G401 (cell line): ENCODE measurements at regions not wholly inside any gene's neighbourhood (a gene's known extent, or its start where the extent isn't known, plus 50 kb on each side); places are given as distances from the start of the nearest gene placed in this dataset.

Experiments
- DNase-seq: peaks from one replicate; pipeline ENCODE4 v3.0.0-alpha.2; 2015; ENCODE audit warnings: low spot score
- in situ Hi-C: cut with HindIII; loops from 2 replicates; pipeline ENCODE4 v1.10.0; 2016; ENCODE audit warnings: low sequenced_read_pairs, mixed read lengths

GRCh38 chr10:120392671-120393079, 64.4 kb upstream of the PLPP4 start:
- in situ Hi-C loops: no loop called here
- DNase-seq: no peak

DNA sequence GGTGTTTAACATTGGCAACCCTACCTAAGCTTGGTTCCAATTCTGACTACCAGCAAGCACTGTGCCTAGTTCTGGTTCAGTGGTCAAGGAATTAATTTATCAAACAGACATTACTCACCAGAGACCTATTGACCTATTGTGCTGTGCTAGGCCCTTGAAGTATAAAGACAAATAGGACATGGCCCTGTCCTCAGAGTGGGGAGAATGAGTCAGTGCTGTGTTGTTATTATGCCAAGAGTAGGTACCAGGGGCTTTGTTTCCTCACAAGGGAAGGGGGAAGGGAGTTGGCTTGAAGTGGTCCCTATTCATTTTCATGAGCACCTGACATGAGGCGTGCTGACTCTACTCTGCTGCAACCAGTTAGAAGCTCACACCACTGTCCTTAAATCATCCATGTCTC, 62.6 kb upstream of the PLPP4 start:
- in situ Hi-C loops: no loop called here
- no peak for DNase-seq

DNA sequence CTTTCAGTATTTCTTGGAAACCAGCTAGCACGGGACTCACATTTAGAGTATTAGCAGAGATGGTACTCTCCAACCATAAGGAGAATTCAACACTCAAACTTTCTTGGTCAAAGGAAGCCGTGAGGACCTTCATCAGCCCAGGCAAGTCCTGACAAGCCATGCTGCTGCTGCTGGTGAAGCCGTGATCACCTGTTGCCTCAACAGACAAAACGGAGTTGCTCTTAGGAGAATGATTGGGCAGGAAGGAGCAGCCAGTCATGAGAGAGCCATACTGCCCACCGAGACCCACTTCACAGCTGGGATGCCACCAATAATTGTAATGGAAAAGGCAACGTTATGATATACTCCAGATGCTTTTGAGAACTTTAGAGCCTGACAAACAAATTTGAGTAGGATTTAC, 60.8 kb upstream of the PLPP4 start:
- no peak for DNase-seq
- in situ Hi-C loops: no loop called here

DNA sequence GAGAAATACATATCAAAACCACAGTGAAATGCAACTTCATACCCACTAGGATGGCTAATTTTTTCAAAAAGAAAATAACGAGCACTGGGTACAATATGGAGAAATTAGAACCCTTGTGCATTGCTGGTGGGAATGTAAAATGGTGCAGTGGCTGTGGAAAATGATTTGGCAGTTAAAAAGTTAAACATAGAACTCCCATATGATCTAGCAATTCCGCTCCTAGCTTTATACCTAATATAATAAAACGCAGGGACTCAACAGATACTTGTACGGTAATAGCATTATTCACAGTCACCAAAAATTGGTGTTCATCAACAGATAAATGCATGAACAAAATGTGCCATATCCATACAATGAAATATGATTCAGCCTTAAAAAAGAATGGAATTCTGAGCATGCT, 58.8 kb upstream of the PLPP4 start:
- in situ Hi-C loops: no loop called here

GRCh38 chr10:120400601-120401000, 56.4 kb upstream of the PLPP4 start:
- in situ Hi-C loops: no loop called here

More for the DNA sequence above, 58.8 kb upstream of the PLPP4 start:
- no peak for DNase-seq

GRCh38 chr10:120402147-120402766, 54.8 kb upstream of the PLPP4 start:
- no peak for DNase-seq
- in situ Hi-C loops: no loop called here

More at GRCh38 chr10:120400601-120401000, 56.4 kb upstream of the PLPP4 start:
- no peak for DNase-seq

DNA sequence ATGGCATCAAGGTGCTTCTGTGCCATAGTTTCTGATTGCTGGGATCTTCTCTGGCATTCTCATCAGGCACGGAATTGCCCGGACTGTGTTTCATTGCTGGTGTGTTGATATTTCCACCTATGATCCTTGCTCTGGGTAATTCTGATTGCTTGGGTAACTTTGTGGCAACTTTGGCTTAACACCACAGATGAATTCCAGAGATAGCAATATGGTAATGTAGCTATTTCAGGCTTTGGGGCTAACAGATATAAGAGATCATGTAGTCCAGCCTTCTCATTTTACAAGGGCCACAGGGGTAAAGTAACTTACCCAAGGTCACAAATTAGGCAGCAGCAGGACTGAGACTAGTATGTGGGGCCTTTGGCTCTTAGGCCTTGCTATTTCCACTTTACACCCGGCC, 53.9 kb upstream of the PLPP4 start:
- in situ Hi-C loops: no loop called here

GRCh38 chr10:120406376-120406775, 50.7 kb upstream of the PLPP4 start:
- no peak for DNase-seq
- in situ Hi-C loops: no loop called here

More for the DNA sequence above, 53.9 kb upstream of the PLPP4 start:
- no peak for DNase-seq
